H1 (cell line): ENCODE measurements at regions not wholly inside any gene's neighbourhood (a gene's known extent, or its start where the extent isn't known, plus 50 kb on each side); places are given as distances from the start of the nearest gene placed in this dataset.

Experiments used
- CTCF ChIA-PET: fragments of 300-600 bp; sonication (Branson Sonifier 250); formaldehyde crosslinking; loops from one replicate; lab custom pipeline; 2021; ENCODE audit not compliant: partially characterized antibody; lab: Charles Lee
- POLR2A ChIA-PET: fragments of 300-600 bp; sonication (Branson Sonifier 250); formaldehyde crosslinking; loops from one replicate; lab custom pipeline; 2021; ENCODE audit warnings: inconsistent platforms; ENCODE audit not compliant: partially characterized antibody; lab: Charles Lee
- DNase-seq, 2 experiments: peaks; one replicate each; pipeline versions ENCODE4 v3.0.0 to v3.0.0-alpha.2; 2010 to 2022; ENCODE audit warnings: low spot score in 2 of 2, low read depth in 1 of 2, mixed read lengths in 1 of 2
- FAIRE-seq: peaks from 2 replicates; lab custom pipeline; 2011; peaks lifted over from hg19 to GRCh38; lab: Jason Lieb, UNC
- H2AFZ ChIP-seq: 2 replicates; pipeline ENCODE4 v1.8.1; 2012; ENCODE audit warnings: low read length, inconsistent platforms
- H2AK5ac ChIP-seq: 2 replicates; pipeline ENCODE4 v1.6.1; 2013; ENCODE audit warnings: low read depth, low read length
- H2BK120ac ChIP-seq: replicated peaks from 2 replicates; pipeline ENCODE3; 2013; ENCODE audit warnings: low read depth, low read length, inconsistent platforms
- H2BK12ac ChIP-seq: 2 replicates; pipeline ENCODE4 v1.6.1; 2013; ENCODE audit warnings: low read depth, low read length
- H2BK15ac ChIP-seq: 2 replicates; pipeline ENCODE4 v1.6.1; 2013; ENCODE audit warnings: low read length
- H2BK20ac ChIP-seq: 2 replicates; pipeline ENCODE4 v1.6.1; 2013; ENCODE audit warnings: low read length
- H2BK5ac ChIP-seq: 2 replicates; pipeline ENCODE4 v1.6.1; 2013; ENCODE audit warnings: low read depth, low read length
- H3K14ac ChIP-seq: 2 replicates; pipeline ENCODE4 v1.6.1; 2013; ENCODE audit warnings: inconsistent platforms; ENCODE audit not compliant: insufficient read length
- H3K18ac ChIP-seq: 2 replicates; pipeline ENCODE4 v1.6.1; 2013; ENCODE audit warnings: low read length; ENCODE audit errors: extremely low read depth
- H3K23ac ChIP-seq: 2 replicates; pipeline ENCODE4 v1.6.1; 2013; ENCODE audit warnings: inconsistent platforms; ENCODE audit not compliant: insufficient read length
- H3K23me2 ChIP-seq: 2 replicates; pipeline ENCODE4 v1.6.1; 2013; ENCODE audit warnings: low read depth, low read length
- H3K27ac ChIP-seq: 2 replicates; pipeline ENCODE4 v1.6.1; 2011; ENCODE audit warnings: low read depth, low read length, inconsistent platforms
- H3K27me3 ChIP-seq, 4 experiments: replicated peaks in 1 of 4; 1 replicate in 1 of 4; 2 replicates in 3 of 4; pipeline versions ENCODE4 v1.6.1 to v1.8.1; 2011 to 2013; ENCODE audit warnings: low read length in 3 of 4, mild to moderate bottlenecking in 3 of 4, inconsistent platforms in 2 of 4, mixed read lengths in 2 of 4, moderate library complexity in 1 of 4; ENCODE audit not compliant: control insufficient read depth in 3 of 4, insufficient read depth in 3 of 4; ENCODE audit errors: extremely low read depth in 1 of 4
- H3K36me3 ChIP-seq, 4 experiments: 2 replicates each; pipeline versions ENCODE4 v1.6.1 to v1.8.1; 2011 to 2013; ENCODE audit warnings: mild to moderate bottlenecking in 4 of 4, low read length in 3 of 4, moderate library complexity in 2 of 4, control low read depth in 1 of 4, inconsistent platforms in 1 of 4; ENCODE audit not compliant: insufficient read depth in 4 of 4, control insufficient read depth in 2 of 4
- H3K4ac ChIP-seq: replicated peaks from 2 replicates; pipeline ENCODE3; 2013; ENCODE audit warnings: low read length, low read depth, mixed read lengths, inconsistent platforms; ENCODE audit not compliant: insufficient read length
- H3K4me1 ChIP-seq, 4 experiments: replicated peaks in 1 of 4; 1 replicate in 1 of 4; 2 replicates in 3 of 4; pipeline versions ENCODE4 v1.6.1 to v1.8.1; 2011 to 2013; ENCODE audit warnings: low read length in 3 of 4, inconsistent platforms in 2 of 4, mixed read lengths in 1 of 4; ENCODE audit not compliant: insufficient read depth in 4 of 4, control insufficient read depth in 3 of 4
- H3K4me2 ChIP-seq, 2 experiments: 2 replicates each; pipeline versions ENCODE4 v1.6.1 to v1.8.1; 2011 to 2013; ENCODE audit warnings: low read depth in 2 of 2, low read length in 2 of 2, control low read depth in 1 of 2, inconsistent platforms in 1 of 2, mild to moderate bottlenecking in 1 of 2; ENCODE audit not compliant: insufficient read depth in 1 of 2
- H3K4me3 ChIP-seq, 4 experiments: fragments of 200-600, 300-600 bp in 1 of 4; sonication (generic), shearing (Covaris generic), sonication (Bioruptor Twin) in 1 of 4; 2 replicates each; pipeline versions ENCODE4 v1.5.1 to v1.8.1; 2011 to 2016; ENCODE audit warnings: low read length in 4 of 4, low read depth in 3 of 4, control low read depth in 2 of 4, inconsistent platforms in 2 of 4, mild to moderate bottlenecking in 2 of 4, mixed read lengths in 1 of 4, moderate library complexity in 1 of 4; ENCODE audit not compliant: insufficient read depth in 2 of 4; ENCODE audit errors: extremely low read depth in 1 of 4
- H3K56ac ChIP-seq: replicated peaks from 2 replicates; pipeline ENCODE3; 2013; ENCODE audit warnings: low read depth, mild to moderate bottlenecking, mixed read lengths, low read length, inconsistent platforms; ENCODE audit not compliant: insufficient read length
- H3K79me1 ChIP-seq: 2 replicates; pipeline ENCODE4 v1.6.1; 2013; ENCODE audit warnings: low read depth, low read length, control low read depth
- H3K79me2 ChIP-seq, 2 experiments: 2 replicates each; pipeline versions ENCODE4 v1.6.1 to v1.8.1; 2012 to 2013; ENCODE audit warnings: low read length in 2 of 2, mild to moderate bottlenecking in 2 of 2, inconsistent platforms in 1 of 2; ENCODE audit not compliant: insufficient read depth in 2 of 2, control insufficient read depth in 1 of 2
- H3K9ac ChIP-seq, 4 experiments: replicated peaks in 1 of 4; 1 replicate in 1 of 4; 2 replicates in 3 of 4; pipeline versions ENCODE4 v1.6.1 to v1.8.1; 2011 to 2013; ENCODE audit warnings: low read depth in 3 of 4, low read length in 3 of 4, control low read depth in 2 of 4, mild to moderate bottlenecking in 2 of 4, moderate library complexity in 2 of 4, inconsistent platforms in 1 of 4; ENCODE audit errors: extremely low read depth in 1 of 4
- H3K9me3 ChIP-seq, 2 experiments: 2 replicates each; pipeline versions ENCODE4 v1.6.1 to v1.8.1; 2012 to 2013; ENCODE audit warnings: mild to moderate bottlenecking in 2 of 2, moderate library complexity in 2 of 2, control low read depth in 1 of 2, inconsistent platforms in 1 of 2, low read depth in 1 of 2, low read length in 1 of 2, mixed read lengths in 1 of 2; ENCODE audit not compliant: insufficient read depth in 2 of 2
- H4K20me1 ChIP-seq, 2 experiments: replicated peaks in 1 of 2; 2 replicates each; pipeline versions ENCODE3 to v1.8.1; 2011 to 2013; ENCODE audit warnings: inconsistent platforms in 2 of 2, low read length in 2 of 2, mild to moderate bottlenecking in 1 of 2; ENCODE audit not compliant: insufficient read depth in 2 of 2, control insufficient read depth in 1 of 2
- H4K5ac ChIP-seq: 2 replicates; pipeline ENCODE4 v1.6.1; 2013; ENCODE audit warnings: low read length, low read depth, mixed read lengths, inconsistent platforms; ENCODE audit not compliant: insufficient read length
- H4K8ac ChIP-seq: 2 replicates; pipeline ENCODE4 v1.8.0; 2013; ENCODE audit warnings: mild to moderate bottlenecking, moderate library complexity, low read length, inconsistent platforms; ENCODE audit not compliant: insufficient read depth; ENCODE audit errors: extremely low read depth
- H4K91ac ChIP-seq: replicated peaks from 2 replicates; pipeline ENCODE3; 2013; ENCODE audit warnings: low read length, mixed read lengths, inconsistent platforms; ENCODE audit not compliant: insufficient read length
- CBX5 ChIP-seq: fragments of 300-800, 300-1000 bp; sonication (generic); IDR thresholded peaks from 2 replicates; pipeline ENCODE4 v1.7.1; 2016; ENCODE audit warnings: antibody characterized with exemption, low read length, low read depth
- CTBP2 ChIP-seq: IDR thresholded peaks from 2 replicates; pipeline ENCODE4 v1.7.0; 2011; ENCODE audit warnings: borderline replicate concordance, mild to moderate bottlenecking, moderate library complexity, mixed read lengths, low read length; ENCODE audit not compliant: insufficient read depth, insufficient read length
- EP300 ChIP-seq, 2 experiments: IDR thresholded peaks; 1 replicate in 1 of 2; 2 replicates in 1 of 2; pipeline ENCODE4 v1.6.1; 2011 to 2012; ENCODE audit warnings: low read depth in 2 of 2, low read length in 2 of 2, mild to moderate bottlenecking in 2 of 2, borderline replicate concordance in 1 of 2, inconsistent platforms in 1 of 2, moderate library complexity in 1 of 2
- FOSL1 ChIP-seq: IDR thresholded peaks from 2 replicates; pipeline ENCODE4 v1.6.1; 2011; ENCODE audit warnings: mild to moderate bottlenecking, low read depth, low read length, moderate library complexity; ENCODE audit not compliant: insufficient read depth
- GABPA ChIP-seq: IDR thresholded peaks from 2 replicates; pipeline ENCODE4 v1.6.1; 2011; ENCODE audit warnings: mild to moderate bottlenecking, low read length, moderate library complexity, borderline replicate concordance; ENCODE audit not compliant: insufficient read depth
- HDAC6 ChIP-seq: IDR thresholded peaks from one replicate; pipeline ENCODE4 v1.7.1; 2012; ENCODE audit warnings: low read depth, mild to moderate bottlenecking, inconsistent platforms, low read length, moderate library complexity
- MAX ChIP-seq: IDR thresholded peaks from 2 replicates; pipeline ENCODE4 v1.6.1; 2012; ENCODE audit warnings: inconsistent platforms
- PHF8 ChIP-seq: fragments of 200-600 bp; sonication (generic); conservative IDR thresholded peaks from 2 replicates; pipeline ENCODE4 v1.7.1; 2012; ENCODE audit warnings: low read depth, mild to moderate bottlenecking, inconsistent platforms, low read length, moderate library complexity
- SAP30 ChIP-seq: fragments of 300-600 bp; sonication (generic); IDR thresholded peaks from 2 replicates; pipeline ENCODE4 v1.7.1; 2012; ENCODE audit warnings: low read length, moderate library complexity, mild to moderate bottlenecking, inconsistent platforms; ENCODE audit not compliant: insufficient read depth, insufficient replicate concordance
- SP1 ChIP-seq: IDR thresholded peaks from 2 replicates; pipeline ENCODE4 v1.6.1; 2011; ENCODE audit warnings: low read depth, low read length
- WGBS, 2 experiments: shearing (Covaris generic) in 1 of 2; methylation state at CpG; one replicate each; pipeline versions ENCODE4 v1.1.6 to v1.1.7; 2013 to 2015; ENCODE audit warnings: low lambda C conversion rate in 2 of 2, mixed read lengths in 2 of 2, inconsistent platforms in 1 of 2, low coverage in 1 of 2, missing lambda C conversion rate in 1 of 2; ENCODE audit not compliant: insufficient replicate concordance in 2 of 2, insufficient coverage in 1 of 2, insufficient read length in 1 of 2; ENCODE audit errors: extremely low coverage in 1 of 2, missing lambda C conversion rate in 1 of 2; 5-methylcytosine and 5-hydroxymethylcytosine counted together
- TF ChIP-seq, protein P1 (sequence below): IDR thresholded peaks from 2 replicates; pipeline ENCODE4 v1.6.1; 2011; ENCODE audit warnings: low read depth, mild to moderate bottlenecking, low read length; ENCODE audit not compliant: insufficient read depth

GRCh38 chr13:73773168-73773549 is 361.0 kb downstream of the KLF12 start:
- no peak overlapping the region for H4K91ac ChIP-seq
- DNase-seq (no peak), FAIRE-seq (no peak)
- H2BK5ac ChIP-seq = no peak overlapping the region
- H3K18ac ChIP-seq = no peak overlapping the region
- WGBS, 2 experiments = 90% methylated on average over 3 of the region's 3 CpGs; no CpG with 5 or more reads in 1 of the 2 experiments
- no peaks in the 10 kb centered on the region for H3K27me3 ChIP-seq
- peaks cover 0 to 1% (median under 1%) of the 10 kb centered on the region in 4 experiments; a peak in 3 of 7 replicates for H3K4me1 ChIP-seq
- CTCF ChIA-PET = interaction anchor here (1.2 kb wide), 1 partner anchor 14 kb away, joined by 3 read pairs; no protein-coding TSS in a partner anchor
- H2BK15ac ChIP-seq = no peak overlapping the region
- no peak overlapping the region for H3K4ac ChIP-seq
- no peak overlapping the region for H2BK120ac ChIP-seq
- no peaks in the 10 kb centered on the region for H3K9me3 ChIP-seq
- no peak overlapping the region for H3K4me3 ChIP-seq
- H4K20me1 ChIP-seq = no peaks in the 10 kb centered on the region
- H2AK5ac ChIP-seq = no peak overlapping the region
- H3K23ac ChIP-seq = no peak overlapping the region
- no peak for TF ChIP-seq SAP30
- TF ChIP-seq PHF8 = no peak
- no peak for TF ChIP-seq CTBP2
- no peak for TF ChIP-seq MAX
- TF ChIP-seq, protein P1, sequence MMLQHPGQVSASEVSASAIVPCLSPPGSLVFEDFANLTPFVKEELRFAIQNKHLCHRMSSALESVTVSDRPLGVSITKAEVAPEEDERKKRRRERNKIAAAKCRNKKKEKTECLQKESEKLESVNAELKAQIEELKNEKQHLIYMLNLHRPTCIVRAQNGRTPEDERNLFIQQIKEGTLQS = no peak
- no peak for TF ChIP-seq GABPA
- TF ChIP-seq HDAC6 = no peak
- no peak for TF ChIP-seq SP1
- TF ChIP-seq CBX5 = no peak
- TF ChIP-seq EP300 (IDR thresholded peaks at IDR 0.05; ENCODE audit: borderline replicate concordance in 1 of 2, low read depth in 2 of 2, low read length in 2 of 2) = no peak
- no peak for TF ChIP-seq FOSL1
- no peak overlapping the region for H4K5ac ChIP-seq
- H2BK20ac ChIP-seq = no peak overlapping the region
- H3K79me1 ChIP-seq = no peaks in the 10 kb centered on the region
- no peaks in the 10 kb centered on the region for H3K36me3 ChIP-seq
- no peak overlapping the region for H4K8ac ChIP-seq
- no peak overlapping the region for H3K56ac ChIP-seq
- H3K9ac ChIP-seq = no peak overlapping the region
- no peak overlapping the region for H3K14ac ChIP-seq
- no peak overlapping the region for H3K4me2 ChIP-seq
- H2BK12ac ChIP-seq = no peak overlapping the region
- H2AFZ ChIP-seq = no peak overlapping the region
- H3K27ac ChIP-seq = no peak overlapping the region
- H3K79me2 ChIP-seq = no peaks in the 10 kb centered on the region
- POLR2A ChIA-PET = no interaction called here
- H3K23me2 ChIP-seq = no peaks in the 10 kb centered on the region
